Natural killer cell (primary cell): ENCODE measurements at regions not wholly inside any gene's neighbourhood (a gene's known extent, or its start where the extent isn't known, plus 50 kb on each side); places are given as distances from the start of the nearest gene placed in this dataset.

Experiments used
- ATAC-seq, 3 donors: fragments of 150-1000 bp in 2 of 3; fragments of 200-7000 bp in 1 of 3; cut with Tn5 transposase; 1 replicate in 1 of 3; 2 replicates in 2 of 3; pipeline ENCODE4 v1.10.0; 2021; ENCODE audit warnings: mild to moderate bottlenecking in 2 of 3, moderate library complexity in 2 of 3
- DNase-seq, 2 donors: peaks; one replicate each; pipeline versions ENCODE4 v3.0.0 to v3.0.0-alpha.2; 2013 to 2021; ENCODE audit warnings: mixed read lengths in 1 of 2
- H3K27ac ChIP-seq: one replicate; pipeline ENCODE4 v1.5.1; 2013; ENCODE audit warnings: mild to moderate bottlenecking, low read length
- H3K27me3 ChIP-seq: one replicate; pipeline ENCODE4 v1.6.1; 2013; ENCODE audit warnings: low read length; ENCODE audit not compliant: control insufficient read depth, insufficient read depth
- H3K36me3 ChIP-seq: one replicate; pipeline ENCODE4 v1.6.1; 2013; ENCODE audit warnings: low read length; ENCODE audit not compliant: control insufficient read depth, insufficient read depth
- H3K4me1 ChIP-seq: one replicate; pipeline ENCODE4 v1.6.1; 2013; ENCODE audit warnings: low read length; ENCODE audit not compliant: control insufficient read depth, insufficient read depth
- H3K4me3 ChIP-seq: one replicate; pipeline ENCODE4 v1.5.1; 2013; ENCODE audit warnings: low read length
- H3K9me3 ChIP-seq: one replicate; pipeline ENCODE4 v1.6.1; 2013; ENCODE audit warnings: low read length; ENCODE audit not compliant: control insufficient read depth, insufficient read depth
- H3K27ac Mint-ChIP-seq, 2 donors: one replicate each; pipeline ENCODE4 v1.8.0; 2022; ENCODE audit warnings: mild to moderate bottlenecking in 2 of 2, mixed read lengths in 2 of 2, moderate library complexity in 1 of 2
- H3K27me3 Mint-ChIP-seq, 2 donors: one replicate each; pipeline ENCODE4 v1.8.0; 2022; ENCODE audit warnings: low read depth in 2 of 2, mixed read lengths in 2 of 2
- H3K36me3 Mint-ChIP-seq: one replicate; pipeline ENCODE4 v1.8.0; 2022; ENCODE audit warnings: mixed read lengths
- H3K4me1 Mint-ChIP-seq, 2 donors: one replicate each; pipeline ENCODE4 v1.8.0; 2022; ENCODE audit warnings: mixed read lengths in 2 of 2
- H3K4me3 Mint-ChIP-seq: one replicate; pipeline ENCODE4 v1.8.0; 2022; ENCODE audit warnings: mild to moderate bottlenecking, moderate library complexity, mixed read lengths
- H3K9me3 Mint-ChIP-seq, 2 donors: one replicate each; pipeline ENCODE4 v1.8.0; 2022; ENCODE audit warnings: mixed read lengths in 2 of 2
- WGBS: methylation state at CpG from one replicate; pipeline ENCODE4 v1.1.7; 2013; ENCODE audit warnings: missing lambda C conversion rate; ENCODE audit not compliant: insufficient coverage; 5-methylcytosine and 5-hydroxymethylcytosine counted together
- intact Hi-C: fragments of 100-400 bp; cut with micrococcal nuclease; formaldehyde crosslinking; loops from one replicate; pipeline ENCODE4 v1.14.2; 2022
- TF ChIP-seq, protein P1 (sequence below): fragments of 200-600 bp; IDR thresholded peaks from one replicate; pipeline ENCODE4 v1.8.0; 2022; ENCODE audit warnings: antibody characterized with exemption

- peak; percentile 20 to 33 (median 30) for ATAC-seq
- peak overlapping the region; percentile 94 to 99 for H3K27ac Mint-ChIP-seq
These were observed 372.7 kb upstream of the ID2 start for GRCh38 chr2:8309131-8309530.

GRCh38 chr2:8310557-8311455 is 371.1 kb upstream of the ID2 start:
- DNase-seq (peak in 1 of 2 donors; percentile 57), ATAC-seq (peak; percentile 44 to 69 (median 68))
- intact Hi-C loops = loop anchor here (1.0 to 5.0 kb wide), 3 partner anchors 9 to 111 kb away; no protein-coding TSS in a partner anchor
- Histone ChIP-seq H3K27ac (peak overlapping the region; percentile 81), H3K27me3 (no peaks in the 10 kb centered on the region), H3K9me3 (no peaks in the 10 kb centered on the region), H3K4me3 (no peak overlapping the region), H3K4me1 (peaks cover 88% of the 10 kb centered on the region), H3K36me3 (no peaks in the 10 kb centered on the region)
- Mint-ChIP-seq H3K27ac (peak overlapping the region; percentile 94 to 99), H3K9me3 (no peaks in the 10 kb centered on the region), H3K36me3 (no peaks in the 10 kb centered on the region), H3K4me1 (peaks cover 96% of the 10 kb centered on the region in 2 donors), H3K4me3 (peak overlapping the region; percentile 83), H3K27me3 (no peaks in the 10 kb centered on the region)
- 24% methylated on average over 11 of the region's 12 CpGs for WGBS
- TF ChIP-seq, protein P1, sequence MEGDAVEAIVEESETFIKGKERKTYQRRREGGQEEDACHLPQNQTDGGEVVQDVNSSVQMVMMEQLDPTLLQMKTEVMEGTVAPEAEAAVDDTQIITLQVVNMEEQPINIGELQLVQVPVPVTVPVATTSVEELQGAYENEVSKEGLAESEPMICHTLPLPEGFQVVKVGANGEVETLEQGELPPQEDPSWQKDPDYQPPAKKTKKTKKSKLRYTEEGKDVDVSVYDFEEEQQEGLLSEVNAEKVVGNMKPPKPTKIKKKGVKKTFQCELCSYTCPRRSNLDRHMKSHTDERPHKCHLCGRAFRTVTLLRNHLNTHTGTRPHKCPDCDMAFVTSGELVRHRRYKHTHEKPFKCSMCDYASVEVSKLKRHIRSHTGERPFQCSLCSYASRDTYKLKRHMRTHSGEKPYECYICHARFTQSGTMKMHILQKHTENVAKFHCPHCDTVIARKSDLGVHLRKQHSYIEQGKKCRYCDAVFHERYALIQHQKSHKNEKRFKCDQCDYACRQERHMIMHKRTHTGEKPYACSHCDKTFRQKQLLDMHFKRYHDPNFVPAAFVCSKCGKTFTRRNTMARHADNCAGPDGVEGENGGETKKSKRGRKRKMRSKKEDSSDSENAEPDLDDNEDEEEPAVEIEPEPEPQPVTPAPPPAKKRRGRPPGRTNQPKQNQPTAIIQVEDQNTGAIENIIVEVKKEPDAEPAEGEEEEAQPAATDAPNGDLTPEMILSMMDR = no peak

More at GRCh38 chr2:8309131-8309530, 372.7 kb upstream of the ID2 start:
- 23% methylated on average over 7 of the region's 7 CpGs for WGBS
- Histone ChIP-seq H3K36me3 (no peaks in the 10 kb centered on the region), H3K27ac (peak overlapping the region; percentile 81), H3K4me1 (peaks cover 91% of the 10 kb centered on the region), H3K27me3 (no peaks in the 10 kb centered on the region), H3K4me3 (no peak overlapping the region), H3K9me3 (no peaks in the 10 kb centered on the region)
- H3K9me3 Mint-ChIP-seq = no peaks in the 10 kb centered on the region
- no peaks in the 10 kb centered on the region for H3K36me3 Mint-ChIP-seq
- TF ChIP-seq, protein P1 = no peak
- no peaks in the 10 kb centered on the region for H3K27me3 Mint-ChIP-seq
- H3K4me1 Mint-ChIP-seq = peaks cover 96% of the 10 kb centered on the region in 2 donors
- H3K4me3 Mint-ChIP-seq = peak overlapping the region; percentile 68
- DNase-seq = no peak
- intact Hi-C loops = loop anchor here (10.0 kb wide), 1 partner anchor 146 kb away; no protein-coding TSS in a partner anchor

DNA sequence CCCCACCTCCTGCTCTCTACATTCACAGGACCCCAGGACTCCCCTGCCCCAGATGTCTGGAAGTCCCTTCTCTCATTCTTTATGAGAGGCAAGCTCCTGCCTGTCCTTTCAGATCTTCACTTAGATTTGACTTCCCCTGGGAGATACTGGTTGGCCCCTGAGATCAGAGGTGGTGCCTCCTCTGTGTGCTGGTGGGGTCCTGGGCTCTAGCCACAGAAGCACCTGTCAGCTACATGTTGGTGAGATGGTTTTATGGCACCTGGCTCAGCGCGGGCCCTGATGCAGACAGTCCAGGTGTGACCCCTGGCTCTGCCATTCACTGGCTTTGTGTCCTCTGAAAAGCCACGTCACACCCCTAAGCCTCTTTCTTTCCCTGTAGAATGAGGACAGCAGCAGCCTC is 369.6 kb upstream of the ID2 start:
- H3K27ac Mint-ChIP-seq = peak overlapping the region; percentile 94 to 99
- Histone ChIP-seq H3K27me3 (no peaks in the 10 kb centered on the region), H3K36me3 (no peaks in the 10 kb centered on the region), H3K4me1 (peaks cover 94% of the 10 kb centered on the region), H3K4me3 (no peak overlapping the region), H3K27ac (peak overlapping the region; percentile 81), H3K9me3 (peaks cover 11% of the 10 kb centered on the region)
- peaks cover 11% of the 10 kb centered on the region for H3K36me3 Mint-ChIP-seq
- no peaks in the 10 kb centered on the region for H3K27me3 Mint-ChIP-seq
- peaks cover 0 to 3% of the 10 kb centered on the region in 2 donors for H3K9me3 Mint-ChIP-seq
- intact Hi-C loops = loop anchor here (5.0 kb wide), 1 partner anchor 110 kb away; no protein-coding TSS in a partner anchor
- peaks cover 96% of the 10 kb centered on the region in 2 donors for H3K4me1 Mint-ChIP-seq
- no peak for DNase-seq
- TF ChIP-seq, protein P1 = no peak
- WGBS = 45% methylated on average over 3 of the region's 3 CpGs
- no peak for ATAC-seq
- H3K4me3 Mint-ChIP-seq = peak overlapping the region; percentile 82
